A549 (cell line): ENCODE measurements at regions not wholly inside any gene's neighbourhood (a gene's known extent, or its start where the extent isn't known, plus 50 kb on each side); places are given as distances from the start of the nearest gene placed in this dataset.
A peak's percentile ranks its signal among the peaks of the same experiment; 100 is the strongest.

ENCODE experiments used
- ATAC-seq, 2 experiments: fragments of 200-7000 bp in 1 of 2; fragments of >200 bp in 1 of 2; cut with Nextera tagmentation in 1 of 2; cut with Tn5 transposase in 1 of 2; 3 replicates each; pipeline versions ENCODE4 v1.8.0 to v1.9.1; 2018 to 2020; ENCODE audit warnings: mild to moderate bottlenecking in 1 of 2, moderate library complexity in 1 of 2
- CTCF ChIA-PET: fragments of 300-600 bp; sonication (Branson Sonifier 250); formaldehyde crosslinking; extraction: SDS; loops from one replicate; lab custom pipeline; 2021; ENCODE audit warnings: antibody characterized with exemption, inconsistent platforms; lab: Yijun Ruan, JAX
- POLR2A ChIA-PET: fragments of 350-600 bp; formaldehyde crosslinking; extraction: SDS; loops from one replicate; lab custom pipeline; 2021; ENCODE audit warnings: antibody characterized with exemption, inconsistent platforms; lab: Yijun Ruan, JAX
- DNase-seq, 2 experiments: peaks; one replicate each; pipeline versions ENCODE4 v3.0.0 to v3.0.0-alpha.2; 2011 to 2016; ENCODE audit warnings: low read depth in 1 of 2, low spot score in 1 of 2
- FAIRE-seq: peaks from 2 replicates; lab custom pipeline; 2011; peaks lifted over from hg19 to GRCh38; lab: Jason Lieb, UNC
- H3K27ac ChIP-seq, 2 experiments: fragments of >200 bp; sonication (Bioruptor Twin); formaldehyde crosslinking; 3 replicates each; pipeline ENCODE4 v1.5.1; 2016 to 2017
- H3K4me1 ChIP-seq: fragments of >200 bp; sonication (Bioruptor Twin); formaldehyde crosslinking; 3 replicates; pipeline ENCODE4 v1.6.1; 2016
- H3K4me2 ChIP-seq: fragments of >200 bp; sonication (Bioruptor Twin); formaldehyde crosslinking; 3 replicates; pipeline ENCODE4 v1.6.1; 2016
- H3K4me3 ChIP-seq: fragments of >200 bp; sonication (Bioruptor Twin); formaldehyde crosslinking; 3 replicates; pipeline ENCODE4 v1.5.1; 2016
- H3K9me3 ChIP-seq: fragments of >200 bp; sonication (Bioruptor Twin); formaldehyde crosslinking; 3 replicates; pipeline ENCODE4 v1.6.1; 2016
- BHLHE40 ChIP-seq: IDR thresholded peaks from 2 replicates; pipeline ENCODE4 v1.6.1; 2012; ENCODE audit warnings: low read depth, low read length, inconsistent platforms
- CEBPB ChIP-seq, 2 experiments: fragments of >200 bp in 1 of 2; sonication (Bioruptor Twin) in 1 of 2; formaldehyde crosslinking in 1 of 2; IDR thresholded peaks; 2 replicates each; pipeline ENCODE4 v1.6.1; 2012 to 2016
- EHF ChIP-seq: fragments of 250-450 bp; sonication (Bioruptor Pico); IDR thresholded peaks from 2 replicates; pipeline ENCODE4 v1.5.0; 2020; ENCODE audit warnings: mild to moderate bottlenecking
- ESRRA ChIP-seq: fragments of 150-350 bp; IDR thresholded peaks from 2 replicates; pipeline ENCODE4 v1.6.1; 2014; ENCODE audit warnings: mild to moderate bottlenecking, low read length, borderline replicate concordance
- FOSB ChIP-seq: fragments of 250-450 bp; sonication (Bioruptor Pico); IDR thresholded peaks from 2 replicates; pipeline ENCODE4 v1.5.0; 2020; ENCODE audit warnings: mild to moderate bottlenecking, moderate library complexity
- HDAC2 ChIP-seq: fragments of 200-600 bp; sonication (generic); IDR thresholded peaks from 2 replicates; pipeline ENCODE4 v1.6.1; 2016
- KDM1A ChIP-seq: fragments of 200-600 bp; sonication (generic); IDR thresholded peaks from 2 replicates; pipeline ENCODE4 v1.6.1; 2016; ENCODE audit warnings: low read depth, mild to moderate bottlenecking
- MAFK ChIP-seq: fragments of 450-650 bp; IDR thresholded peaks from 2 replicates; pipeline ENCODE4 v1.6.1; 2014; ENCODE audit not compliant: partially characterized antibody
- SREBF2 ChIP-seq: fragments of 450-650 bp; IDR thresholded peaks from 2 replicates; pipeline ENCODE4 v1.6.1; 2014; ENCODE audit warnings: mild to moderate bottlenecking, moderate library complexity
- TP53 ChIP-seq: fragments of 250-450 bp; sonication (Bioruptor Pico); IDR thresholded peaks from 2 replicates; pipeline ENCODE4 v1.5.0; 2021; ENCODE audit warnings: mild to moderate bottlenecking, moderate library complexity
- USF2 ChIP-seq: fragments of 450-650 bp; IDR thresholded peaks from 2 replicates; pipeline ENCODE4 v1.6.1; 2014; ENCODE audit warnings: antibody characterized with exemption
- ZC3H11A ChIP-seq: fragments of 450-650 bp; IDR thresholded peaks from 2 replicates; pipeline ENCODE4 v1.6.1; 2014; ENCODE audit warnings: antibody characterized with exemption, mild to moderate bottlenecking
- ZFP36 ChIP-seq: fragments of 450-650 bp; IDR thresholded peaks from 2 replicates; pipeline ENCODE4 v1.6.1; 2014; ENCODE audit warnings: borderline replicate concordance; ENCODE audit not compliant: partially characterized antibody
- WGBS: methylation state at CpG from one replicate; pipeline ENCODE4 v1.1.6; 2017; ENCODE audit errors: missing lambda C conversion rate; 5-methylcytosine and 5-hydroxymethylcytosine counted together
- TF ChIP-seq, protein P1 (sequence below): IDR thresholded peaks from 2 replicates; pipeline ENCODE4 v1.6.1; 2012
- TF ChIP-seq, protein P2 (sequence below): fragments of >200 bp; sonication (Bioruptor Twin); formaldehyde crosslinking; IDR thresholded peaks from 3 replicates; pipeline ENCODE4 v1.5.1; 2016
- TF ChIP-seq, protein P3 (sequence below): fragments of >200 bp; sonication (Bioruptor Twin); formaldehyde crosslinking; IDR thresholded peaks from 3 replicates; pipeline ENCODE4 v1.6.1; 2016

DNA sequence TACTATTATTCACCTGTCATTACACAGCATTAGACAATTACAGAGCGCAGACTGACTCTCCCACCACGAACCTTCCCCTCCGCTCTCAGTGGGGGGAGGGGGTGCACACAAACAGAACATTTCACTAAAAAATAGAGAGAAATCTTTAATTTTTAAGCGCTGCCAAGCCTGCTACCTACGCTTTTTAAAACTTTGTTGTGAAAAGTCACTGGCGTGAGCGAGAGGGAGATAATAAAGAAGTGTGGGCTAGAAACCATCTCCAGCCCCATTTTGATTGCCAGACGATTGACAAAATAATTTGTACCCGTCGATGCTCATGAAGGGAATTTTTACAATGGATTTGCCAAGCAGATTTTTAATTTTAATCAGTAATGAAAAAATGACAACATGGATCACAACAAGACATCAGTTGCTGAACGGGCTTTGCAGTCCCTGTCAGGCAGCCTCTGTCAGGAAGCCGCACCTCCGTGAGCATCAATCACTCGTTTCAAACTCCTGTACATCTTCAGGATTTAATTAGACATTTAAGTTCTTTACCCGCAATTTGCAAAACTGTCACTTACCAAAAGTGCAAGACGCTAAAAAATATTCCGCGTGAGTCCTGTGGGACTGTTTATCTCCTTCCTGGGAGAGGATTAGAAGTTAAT, 209.1 kb downstream of the BCL11B start (continued):
- TF ChIP-seq, protein P1, sequence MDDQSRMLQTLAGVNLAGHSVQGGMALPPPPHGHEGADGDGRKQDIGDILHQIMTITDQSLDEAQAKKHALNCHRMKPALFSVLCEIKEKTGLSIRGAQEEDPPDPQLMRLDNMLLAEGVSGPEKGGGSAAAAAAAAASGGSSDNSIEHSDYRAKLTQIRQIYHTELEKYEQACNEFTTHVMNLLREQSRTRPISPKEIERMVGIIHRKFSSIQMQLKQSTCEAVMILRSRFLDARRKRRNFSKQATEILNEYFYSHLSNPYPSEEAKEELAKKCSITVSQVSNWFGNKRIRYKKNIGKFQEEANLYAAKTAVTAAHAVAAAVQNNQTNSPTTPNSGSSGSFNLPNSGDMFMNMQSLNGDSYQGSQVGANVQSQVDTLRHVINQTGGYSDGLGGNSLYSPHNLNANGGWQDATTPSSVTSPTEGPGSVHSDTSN: no peak
- TF ChIP-seq BHLHE40: no peak
- TF ChIP-seq, protein P2, sequence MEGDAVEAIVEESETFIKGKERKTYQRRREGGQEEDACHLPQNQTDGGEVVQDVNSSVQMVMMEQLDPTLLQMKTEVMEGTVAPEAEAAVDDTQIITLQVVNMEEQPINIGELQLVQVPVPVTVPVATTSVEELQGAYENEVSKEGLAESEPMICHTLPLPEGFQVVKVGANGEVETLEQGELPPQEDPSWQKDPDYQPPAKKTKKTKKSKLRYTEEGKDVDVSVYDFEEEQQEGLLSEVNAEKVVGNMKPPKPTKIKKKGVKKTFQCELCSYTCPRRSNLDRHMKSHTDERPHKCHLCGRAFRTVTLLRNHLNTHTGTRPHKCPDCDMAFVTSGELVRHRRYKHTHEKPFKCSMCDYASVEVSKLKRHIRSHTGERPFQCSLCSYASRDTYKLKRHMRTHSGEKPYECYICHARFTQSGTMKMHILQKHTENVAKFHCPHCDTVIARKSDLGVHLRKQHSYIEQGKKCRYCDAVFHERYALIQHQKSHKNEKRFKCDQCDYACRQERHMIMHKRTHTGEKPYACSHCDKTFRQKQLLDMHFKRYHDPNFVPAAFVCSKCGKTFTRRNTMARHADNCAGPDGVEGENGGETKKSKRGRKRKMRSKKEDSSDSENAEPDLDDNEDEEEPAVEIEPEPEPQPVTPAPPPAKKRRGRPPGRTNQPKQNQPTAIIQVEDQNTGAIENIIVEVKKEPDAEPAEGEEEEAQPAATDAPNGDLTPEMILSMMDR: no peak
- no peak for TF ChIP-seq FOSB
- no peak for TF ChIP-seq USF2
- TF ChIP-seq EHF: no peak
- TF ChIP-seq SREBF2: no peak
- no peak for TF ChIP-seq HDAC2
- TF ChIP-seq ZC3H11A: no peak

- Histone ChIP-seq H3K4me2 (no peak overlapping the region), H3K27ac (0 out of 6 replicates have a peak overlapping the region, but pooled peaks of 1 of the 2 experiments have one; percentile 10), H3K9me3 (peaks cover 13% of the 10 kb centered on the region; the same call in 2 of the 3 replicates), H3K4me1 (peaks cover 14% of the 10 kb centered on the region; the same call in 2 of the 3 replicates), H3K4me3 (no peak overlapping the region)
- TF ChIP-seq, protein P3, sequence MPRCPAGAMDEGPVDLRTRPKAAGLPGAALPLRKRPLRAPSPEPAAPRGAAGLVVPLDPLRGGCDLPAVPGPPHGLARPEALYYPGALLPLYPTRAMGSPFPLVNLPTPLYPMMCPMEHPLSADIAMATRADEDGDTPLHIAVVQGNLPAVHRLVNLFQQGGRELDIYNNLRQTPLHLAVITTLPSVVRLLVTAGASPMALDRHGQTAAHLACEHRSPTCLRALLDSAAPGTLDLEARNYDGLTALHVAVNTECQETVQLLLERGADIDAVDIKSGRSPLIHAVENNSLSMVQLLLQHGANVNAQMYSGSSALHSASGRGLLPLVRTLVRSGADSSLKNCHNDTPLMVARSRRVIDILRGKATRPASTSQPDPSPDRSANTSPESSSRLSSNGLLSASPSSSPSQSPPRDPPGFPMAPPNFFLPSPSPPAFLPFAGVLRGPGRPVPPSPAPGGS: no peak
- no peak for TF ChIP-seq MAFK
- TF ChIP-seq ESRRA: no peak
- no peak for TF ChIP-seq KDM1A
- no peak for TF ChIP-seq ZFP36
- DNase-seq (no peak), ATAC-seq (no peak), FAIRE-seq (no peak)
- POLR2A ChIA-PET: no interaction called here
- 49% methylated on average over 10 of the region's 10 CpGs for WGBS
- CTCF ChIA-PET: no interaction called here
These were observed 208.3 kb downstream of the BCL11B start for GRCh38 chr14:99063620-99064225.

DNA sequence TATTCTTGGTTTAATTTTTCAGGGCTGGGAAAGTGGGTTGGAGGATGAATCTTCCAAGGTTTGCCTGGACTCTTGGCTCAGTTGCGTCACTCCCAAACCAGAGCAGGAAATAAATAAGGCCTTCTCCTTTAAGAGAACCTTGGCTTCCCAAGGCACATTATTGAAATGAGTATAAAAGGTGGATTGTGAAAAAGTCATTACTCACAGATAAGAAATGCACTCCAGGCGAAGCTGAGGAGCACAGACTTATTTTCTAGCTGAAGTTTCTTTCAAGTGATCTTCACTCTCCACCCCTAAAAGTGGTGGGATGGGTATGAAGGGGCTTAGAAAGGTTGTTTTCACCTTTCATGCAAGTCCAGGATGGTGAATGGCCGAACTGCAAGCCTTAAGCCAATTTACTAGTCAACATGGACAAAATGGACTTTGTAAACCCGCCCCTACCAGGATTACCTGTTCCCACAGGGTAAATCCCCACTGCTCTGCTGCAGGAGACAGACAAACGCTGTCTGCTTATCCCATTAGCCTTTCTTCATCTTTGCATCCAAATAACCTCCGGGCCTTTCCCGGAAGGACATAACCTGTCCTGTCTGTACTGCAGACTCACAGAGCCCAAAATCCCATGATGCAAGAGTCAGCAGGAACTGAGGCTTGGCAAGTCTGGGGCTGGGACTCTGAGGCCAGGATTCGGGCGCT, 207.6 kb downstream of the BCL11B start:
- ChIA-PET CTCF (no interaction called here), POLR2A (no interaction called here)
- peaks cover 14% of the 10 kb centered on the region; the same call in 2 of the 3 replicates for H3K9me3 ChIP-seq
- peaks cover 14% of the 10 kb centered on the region; the same call in 2 of the 3 replicates for H3K4me1 ChIP-seq
- no peak overlapping the region for H3K4me3 ChIP-seq
- TF ChIP-seq CEBPB (IDR thresholded peaks at IDR 0.05): peak in 1 of 2 experiments; percentile 30; a peak in 1 of 4 replicates
- TF ChIP-seq TP53 (CRISPR knock-in tag): no peak
- peak overlapping the region in 1 of 2 experiments; percentile 10; a peak in 1 of 6 replicates for H3K27ac ChIP-seq
- peak overlapping the region; percentile 45; the same call in 2 of the 3 replicates for H3K4me2 ChIP-seq
- DNase-seq (no peak), FAIRE-seq (no peak), ATAC-seq (peak; percentile 27 to 32; a peak in 3 of 6 replicates)
- WGBS: 37% methylated on average over 8 of the region's 9 CpGs
